B cell (primary cell): ENCODE measurements at regions not wholly inside any gene's neighbourhood (a gene's known extent, or its start where the extent isn't known, plus 50 kb on each side); places are given as distances from the start of the nearest gene placed in this dataset.

Experiments used
- ATAC-seq: fragments of 200-7000 bp; cut with Tn5 transposase; one replicate; pipeline ENCODE4 v1.10.0; 2021; ENCODE audit warnings: low read depth, mild to moderate bottlenecking, moderate number of reproducible peaks, moderate library complexity
- CTCF ChIA-PET: fragments of 350-600 bp; sonication (Branson Sonifier 250); formaldehyde crosslinking; loops from one replicate; lab custom pipeline; 2021; ENCODE audit warnings: antibody characterized with exemption, inconsistent platforms; lab: Charles Lee
- POLR2A ChIA-PET: fragments of 350-600 bp; sonication (Branson Sonifier 250); formaldehyde crosslinking; loops from one replicate; lab custom pipeline; 2021; ENCODE audit warnings: antibody characterized with exemption; lab: Charles Lee
- DNase-seq: peaks from one replicate; pipeline ENCODE4 v3.0.0; 2013
- H2AFZ ChIP-seq: 2 replicates; pipeline ENCODE4 v1.6.1; 2012; ENCODE audit warnings: mild to moderate bottlenecking, low read depth, low read length; ENCODE audit not compliant: insufficient read depth, poor library complexity, severe bottlenecking
- H3K27ac ChIP-seq, 2 donors: 1 replicate in 1 of 2; 2 replicates in 1 of 2; pipeline ENCODE4 v1.5.1; 2012 to 2013; ENCODE audit warnings: low read length in 2 of 2, mild to moderate bottlenecking in 2 of 2, moderate library complexity in 1 of 2
- H3K27me3 ChIP-seq, 4 experiments: fragments of 200-600 bp in 1 of 4; sonication (generic) in 1 of 4; replicated peaks in 1 of 4; 1 replicate in 2 of 4; 2 replicates in 2 of 4; pipeline versions ENCODE4 v1.6.1 to v1.7.0; 2013 to 2016; ENCODE audit warnings: low read length in 3 of 4, mild to moderate bottlenecking in 2 of 4, mixed read lengths in 1 of 4, moderate library complexity in 1 of 4; ENCODE audit not compliant: insufficient read depth in 4 of 4, control insufficient read depth in 3 of 4; ENCODE audit errors: control extremely low read depth in 1 of 4
- H3K36me3 ChIP-seq, 2 experiments: replicated peaks in 1 of 2; 1 replicate in 1 of 2; 2 replicates in 1 of 2; pipeline versions ENCODE4 v1.6.1 to v1.7.1; 2013; ENCODE audit warnings: low read length in 1 of 2; ENCODE audit not compliant: insufficient read depth in 2 of 2, control insufficient read depth in 1 of 2; ENCODE audit errors: control extremely low read depth in 1 of 2, extremely low read depth in 1 of 2
- H3K4me1 ChIP-seq, 2 donors: fragments of 200-600 bp in 1 of 2; sonication (generic) in 1 of 2; 1 replicate in 1 of 2; 2 replicates in 1 of 2; pipeline versions ENCODE4 v1.5.1 to v1.6.1; 2013 to 2017; ENCODE audit warnings: low read length in 2 of 2; ENCODE audit not compliant: control insufficient read depth in 2 of 2, insufficient read depth in 2 of 2
- H3K4me2 ChIP-seq: replicated peaks from 2 replicates; pipeline ENCODE3; 2012; ENCODE audit warnings: mild to moderate bottlenecking, low read depth, low read length; ENCODE audit not compliant: poor library complexity, severe bottlenecking
- H3K4me3 ChIP-seq, 5 experiments: fragments of 200-600 bp in 1 of 5; sonication (generic) in 1 of 5; 1 replicate in 3 of 5; 2 replicates in 2 of 5; pipeline versions ENCODE4 v1.5.1 to v1.7.0; 2011 to 2016; ENCODE audit warnings: low read length in 4 of 5, mild to moderate bottlenecking in 4 of 5, low read depth in 2 of 5, control low read depth in 1 of 5, moderate library complexity in 1 of 5; ENCODE audit not compliant: insufficient read depth in 1 of 5; ENCODE audit errors: control extremely low read depth in 1 of 5, extremely low read depth in 1 of 5
- H3K79me2 ChIP-seq: fragments of 200-600 bp; sonication (generic); one replicate; pipeline ENCODE4 v1.6.0; 2016; ENCODE audit warnings: low read length; ENCODE audit not compliant: control insufficient read depth, insufficient read depth
- H3K9ac ChIP-seq: fragments of 200-600 bp; sonication (generic); 2 replicates; pipeline ENCODE4 v1.6.1; 2017; ENCODE audit warnings: mild to moderate bottlenecking, low read length, moderate library complexity
- H3K9me3 ChIP-seq, 3 donors: one replicate each; pipeline versions ENCODE4 v1.6.1 to v1.7.1; 2013; ENCODE audit warnings: low read length in 2 of 3; ENCODE audit not compliant: control insufficient read depth in 2 of 3, insufficient read depth in 1 of 3; ENCODE audit errors: control extremely low read depth in 1 of 3
- H4K20me1 ChIP-seq: 2 replicates; pipeline ENCODE4 v1.6.0; 2012; ENCODE audit warnings: mild to moderate bottlenecking, low read length; ENCODE audit not compliant: insufficient read depth, control insufficient read depth, poor library complexity, severe bottlenecking
- H3K27ac Mint-ChIP-seq: one replicate; pipeline ENCODE4 v1.8.0; 2021; ENCODE audit warnings: mixed read lengths
- H3K27me3 Mint-ChIP-seq: one replicate; pipeline ENCODE4 v1.8.0; 2021; ENCODE audit warnings: mixed read lengths
- H3K4me1 Mint-ChIP-seq: one replicate; pipeline ENCODE4 v1.8.0; 2021; ENCODE audit warnings: mixed read lengths
- H3K4me3 Mint-ChIP-seq: one replicate; pipeline ENCODE4 v1.8.0; 2021; ENCODE audit warnings: mixed read lengths
- H3K9me3 Mint-ChIP-seq: one replicate; pipeline ENCODE4 v1.8.0; 2022; ENCODE audit warnings: mixed read lengths; ENCODE audit not compliant: insufficient read depth
- EZH2 ChIP-seq: IDR thresholded peaks from 2 replicates; pipeline ENCODE4 v1.6.1; 2012; ENCODE audit warnings: borderline replicate concordance, low read depth, mild to moderate bottlenecking, moderate library complexity, low read length; ENCODE audit not compliant: insufficient read depth, poor library complexity, severe bottlenecking
- WGBS: methylation state at CpG from one replicate; pipeline ENCODE4 v1.1.5; 2013; ENCODE audit warnings: missing lambda C conversion rate; ENCODE audit not compliant: insufficient coverage; 5-methylcytosine and 5-hydroxymethylcytosine counted together
- intact Hi-C: fragments of 100-400 bp; cut with micrococcal nuclease; formaldehyde crosslinking; loops from one replicate; pipeline ENCODE4 v1.10.0; 2022
- TF ChIP-seq, protein P1 (sequence below): fragments of 200-600 bp; IDR thresholded peaks from one replicate; pipeline ENCODE4 v1.8.0; 2022; ENCODE audit warnings: antibody characterized with exemption, mild to moderate bottlenecking

DNA sequence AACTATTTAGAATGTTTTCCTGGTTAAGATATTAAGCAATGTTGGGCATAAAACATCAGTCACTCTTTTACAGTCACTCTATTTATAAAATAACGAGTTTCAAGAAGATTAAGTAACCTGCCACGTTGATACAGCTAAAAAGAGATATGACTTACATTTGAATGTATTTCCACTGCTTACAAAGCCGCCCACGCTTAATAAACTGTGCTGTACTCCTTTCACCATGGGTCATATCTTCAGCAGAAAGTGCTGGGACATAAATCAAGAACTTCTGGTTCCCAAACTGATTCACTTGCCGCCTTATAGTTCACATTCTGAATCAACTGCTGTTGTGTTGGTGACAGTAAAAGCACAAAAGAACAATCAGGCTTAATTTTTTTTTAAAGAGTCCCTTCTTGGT, 666.7 kb downstream of the NCAM2 start:
- no peak overlapping the region for H3K4me3 Mint-ChIP-seq
- peaks cover 0 to 4% (median 2%) of the 10 kb centered on the region in 3 donors for H3K9me3 ChIP-seq
- no peak overlapping the region for H3K27ac ChIP-seq
- TF ChIP-seq, protein P1, sequence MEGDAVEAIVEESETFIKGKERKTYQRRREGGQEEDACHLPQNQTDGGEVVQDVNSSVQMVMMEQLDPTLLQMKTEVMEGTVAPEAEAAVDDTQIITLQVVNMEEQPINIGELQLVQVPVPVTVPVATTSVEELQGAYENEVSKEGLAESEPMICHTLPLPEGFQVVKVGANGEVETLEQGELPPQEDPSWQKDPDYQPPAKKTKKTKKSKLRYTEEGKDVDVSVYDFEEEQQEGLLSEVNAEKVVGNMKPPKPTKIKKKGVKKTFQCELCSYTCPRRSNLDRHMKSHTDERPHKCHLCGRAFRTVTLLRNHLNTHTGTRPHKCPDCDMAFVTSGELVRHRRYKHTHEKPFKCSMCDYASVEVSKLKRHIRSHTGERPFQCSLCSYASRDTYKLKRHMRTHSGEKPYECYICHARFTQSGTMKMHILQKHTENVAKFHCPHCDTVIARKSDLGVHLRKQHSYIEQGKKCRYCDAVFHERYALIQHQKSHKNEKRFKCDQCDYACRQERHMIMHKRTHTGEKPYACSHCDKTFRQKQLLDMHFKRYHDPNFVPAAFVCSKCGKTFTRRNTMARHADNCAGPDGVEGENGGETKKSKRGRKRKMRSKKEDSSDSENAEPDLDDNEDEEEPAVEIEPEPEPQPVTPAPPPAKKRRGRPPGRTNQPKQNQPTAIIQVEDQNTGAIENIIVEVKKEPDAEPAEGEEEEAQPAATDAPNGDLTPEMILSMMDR = no peak
- TF ChIP-seq EZH2 = no peak
- H4K20me1 ChIP-seq = no peaks in the 10 kb centered on the region
- H3K27me3 ChIP-seq = no peaks in the 10 kb centered on the region
- ATAC-seq (no peak), DNase-seq (no peak)
- H3K4me2 ChIP-seq = no peak overlapping the region
- WGBS = 100% methylated on average over 2 of the region's 5 CpGs
- CTCF ChIA-PET = no interaction called here
- no peak overlapping the region for H3K9ac ChIP-seq
- H3K27ac Mint-ChIP-seq = no peak overlapping the region
- no peaks in the 10 kb centered on the region for H3K36me3 ChIP-seq
- no peaks in the 10 kb centered on the region for H3K4me1 Mint-ChIP-seq
- H2AFZ ChIP-seq = no peak overlapping the region
- no peaks in the 10 kb centered on the region for H3K27me3 Mint-ChIP-seq
- no peaks in the 10 kb centered on the region for H3K4me1 ChIP-seq
- no peaks in the 10 kb centered on the region for H3K9me3 Mint-ChIP-seq
- POLR2A ChIA-PET = no interaction called here
- intact Hi-C loops = no loop called here
- H3K4me3 ChIP-seq = no peak overlapping the region
- H3K79me2 ChIP-seq = no peaks in the 10 kb centered on the region

DNA sequence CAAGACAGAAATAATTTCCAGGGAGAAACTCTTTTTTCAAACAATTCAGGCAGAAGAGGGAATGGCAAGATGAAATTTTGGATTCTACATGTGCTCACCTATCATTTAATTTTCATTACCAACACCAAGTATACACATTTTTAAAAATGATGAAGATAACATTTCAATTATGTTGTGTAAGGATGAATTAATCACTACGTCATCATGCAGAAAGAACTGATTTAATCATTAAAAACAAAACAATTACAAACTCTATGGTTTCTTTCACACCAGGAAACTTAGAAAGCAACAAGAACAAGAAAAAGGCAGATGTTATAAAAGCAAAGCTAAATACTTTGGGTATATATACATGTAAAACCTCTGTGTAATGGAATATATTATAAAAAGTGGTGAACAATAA, 668.5 kb downstream of the NCAM2 start:
- Histone ChIP-seq H3K36me3 (no peaks in the 10 kb centered on the region), H3K4me2 (no peak overlapping the region), H3K27ac (no peak overlapping the region), H3K9ac (no peak overlapping the region), H3K79me2 (no peaks in the 10 kb centered on the region), H3K4me1 (no peaks in the 10 kb centered on the region), H2AFZ (no peak overlapping the region), H3K9me3 (peaks cover 1 to 4% (median 2%) of the 10 kb centered on the region in 3 donors), H4K20me1 (no peaks in the 10 kb centered on the region), H3K4me3 (no peak overlapping the region), H3K27me3 (no peaks in the 10 kb centered on the region)
- intact Hi-C loops = no loop called here
- no peak overlapping the region for H3K27ac Mint-ChIP-seq
- ChIA-PET POLR2A (no interaction called here), CTCF (no interaction called here)
- no peaks in the 10 kb centered on the region for H3K27me3 Mint-ChIP-seq
- H3K4me3 Mint-ChIP-seq = no peak overlapping the region
- TF ChIP-seq EZH2 = no peak
- TF ChIP-seq, protein P1 = no peak
- no peaks in the 10 kb centered on the region for H3K4me1 Mint-ChIP-seq
- DNase-seq = no peak
- no peak for ATAC-seq
- WGBS = no CpG with 5 or more reads among the region's 1 CpG
- no peaks in the 10 kb centered on the region for H3K9me3 Mint-ChIP-seq
